Panc1 (cell line): ENCODE measurements at regions not wholly inside any gene's neighbourhood (a gene's known extent, or its start where the extent isn't known, plus 50 kb on each side); places are given as distances from the start of the nearest gene placed in this dataset.

ENCODE experiments used
- ATAC-seq: fragments of 200-7000 bp; cut with Tn5 transposase; 2 replicates; pipeline ENCODE4 v1.9.1; 2020; ENCODE audit warnings: mild to moderate bottlenecking, moderate library complexity
- BruUV-seq: library from RNA; stranded (reverse); fragments of 400-500 nt; replicated peaks from 2 replicates; lab custom pipeline; 2021; lab: Mats Ljungman, UMichigan
- CTCF ChIA-PET: fragments of 300-600 bp; sonication (Branson Sonifier 250); formaldehyde crosslinking; loops from one replicate; lab custom pipeline; 2022; ENCODE audit warnings: antibody characterized with exemption; lab: Charles Lee
- POLR2A ChIA-PET: fragments of 300-600 bp; sonication (Branson Sonifier 250); formaldehyde crosslinking; loops from one replicate; lab custom pipeline; 2022; ENCODE audit warnings: antibody characterized with exemption; lab: Charles Lee
- DNase-seq: peaks from one replicate; pipeline ENCODE4 v3.0.0-alpha.2; 2010; ENCODE audit warnings: low read depth, low spot score
- H3K27ac ChIP-seq: 2 replicates; pipeline ENCODE4 v1.5.1; 2011; ENCODE audit warnings: mild to moderate bottlenecking, low read length, inconsistent platforms
- H3K27me3 ChIP-seq: fragments of 200-500 bp; sonication (Bioruptor generic); 2 replicates; pipeline ENCODE4 v1.6.0; 2014; ENCODE audit warnings: low read length, inconsistent platforms; ENCODE audit not compliant: control insufficient read depth, insufficient read depth
- H3K36me3 ChIP-seq: fragments of 200-500 bp; sonication (Bioruptor generic); 2 replicates; pipeline ENCODE4 v1.5.1; 2014; ENCODE audit warnings: inconsistent platforms, mild to moderate bottlenecking, low read length, moderate library complexity; ENCODE audit not compliant: control insufficient read depth, insufficient read depth
- H3K4me1 ChIP-seq: 2 replicates; pipeline ENCODE4 v1.5.1; 2011; ENCODE audit warnings: inconsistent platforms, mild to moderate bottlenecking, low read length, moderate library complexity; ENCODE audit not compliant: control insufficient read depth, insufficient read depth
- H3K4me3 ChIP-seq, 2 experiments: 2 replicates each; pipeline ENCODE4 v1.5.1; 2011 to 2012; ENCODE audit warnings: low read depth in 2 of 2, low read length in 2 of 2, mild to moderate bottlenecking in 2 of 2, inconsistent platforms in 1 of 2, moderate library complexity in 1 of 2
- H3K9me3 ChIP-seq: fragments of 200-500 bp; sonication (Bioruptor generic); 2 replicates; pipeline ENCODE4 v1.5.1; 2014; ENCODE audit warnings: low read depth, mild to moderate bottlenecking, inconsistent platforms, low read length, moderate library complexity; ENCODE audit not compliant: control insufficient read depth, insufficient read depth
- CTCF ChIP-seq: fragments of 450-650 bp; IDR thresholded peaks from 2 replicates; pipeline ENCODE4 v1.5.1; 2017; ENCODE audit warnings: mild to moderate bottlenecking
- POLR2AphosphoS5 ChIP-seq: IDR thresholded peaks from 2 replicates; pipeline ENCODE4 v1.6.1; 2012; ENCODE audit warnings: mild to moderate bottlenecking, low read depth, low read length, moderate library complexity
- REST ChIP-seq, 2 experiments: IDR thresholded peaks; 2 replicates each; pipeline ENCODE4 v1.6.1; 2011 to 2012; ENCODE audit warnings: low read depth in 2 of 2, control low read depth in 1 of 2, low read length in 1 of 2, mild to moderate bottlenecking in 1 of 2, moderate library complexity in 1 of 2; ENCODE audit not compliant: insufficient read depth in 1 of 2
- SIN3A ChIP-seq: IDR thresholded peaks from 2 replicates; pipeline ENCODE4 v1.6.1; 2012; ENCODE audit warnings: low read depth, mild to moderate bottlenecking, low read length, moderate library complexity, borderline replicate concordance; ENCODE audit not compliant: insufficient read depth
- TCF7L2 ChIP-seq: IDR thresholded peaks from 2 replicates; pipeline ENCODE4 v1.6.1; 2011; ENCODE audit warnings: mild to moderate bottlenecking, low read depth, low read length, inconsistent platforms
- in situ Hi-C: cut with HindIII; loops from 2 replicates; pipeline ENCODE4 v1.10.0; 2016; ENCODE audit warnings: low sequenced_read_pairs, low pct_unique_long_range_greater_than_20kb
- intact Hi-C: fragments of 100-400 bp; cut with micrococcal nuclease; formaldehyde crosslinking; loops from one replicate; pipeline ENCODE4 v1.10.0; 2022; ENCODE audit not compliant: unreplicated experiment

GRCh38 chr3:110680450-110680849 lies 391.2 kb upstream of the NECTIN3 start:
- H3K27ac ChIP-seq = no peak overlapping the region
- H3K4me3 ChIP-seq = no peak overlapping the region
- H3K36me3 ChIP-seq = no peaks in the 10 kb centered on the region
- H3K27me3 ChIP-seq = no peaks in the 10 kb centered on the region
- no peaks in the 10 kb centered on the region for H3K4me1 ChIP-seq
- ChIA-PET CTCF (no interaction called here), POLR2A (no interaction called here)
- in situ Hi-C loops (no loop called here), intact Hi-C loops (no loop called here)
- ATAC-seq = no peak
- no peak for DNase-seq
- TF ChIP-seq TCF7L2 (no peak), CTCF (no peak), POLR2AphosphoS5 (no peak), REST (IDR thresholded peaks at IDR 0.05; ENCODE audit: insufficient read depth in 1 of 2, low read depth in 2 of 2, low read length in 1 of 2) (no peak), SIN3A (no peak)
- H3K9me3 ChIP-seq = no peaks in the 10 kb centered on the region
- BruUV-seq = no TSS peak

- no peak for DNase-seq
- BruUV-seq = no TSS peak
- Histone ChIP-seq H3K9me3 (no peaks in the 10 kb centered on the region), H3K36me3 (no peaks in the 10 kb centered on the region), H3K4me3 (no peak overlapping the region), H3K27ac (no peak overlapping the region), H3K27me3 (no peaks in the 10 kb centered on the region), H3K4me1 (no peaks in the 10 kb centered on the region)
- ATAC-seq = no peak
- in situ Hi-C loops = no loop called here
- intact Hi-C loops = no loop called here
- CTCF ChIA-PET = no interaction called here
- no peak for TF ChIP-seq TCF7L2
- no peak for TF ChIP-seq REST (IDR thresholded peaks at IDR 0.05; ENCODE audit: insufficient read depth in 1 of 2, low read depth in 2 of 2, low read length in 1 of 2)
- TF ChIP-seq POLR2AphosphoS5 = no peak
- no peak for TF ChIP-seq CTCF
- no peak for TF ChIP-seq SIN3A
- POLR2A ChIA-PET = no interaction called here
Observed at GRCh38 chr3:110684466-110684865, 387.1 kb upstream of the NECTIN3 start.
